NCI-H2081 (cell line): ENCODE measurements at regions not wholly inside any gene's neighbourhood (a gene's known extent, or its start where the extent isn't known, plus 50 kb on each side); places are given as distances from the start of the nearest gene placed in this dataset.

ENCODE experiments used
- DNase-seq, 2 experiments: peaks; one replicate each; lab custom pipeline; 2025; lab: John Stamatoyannopoulos, UW

- no peak for DNase-seq
Measured at GRCh38 chr18:64322189-64322588, 173.3 kb upstream of the LINC00305 start.

- DNase-seq: no peak
Measured at GRCh38 chr18:64318547-64318946, 169.7 kb upstream of the LINC00305 start.

- no peak for DNase-seq
Measured at GRCh38 chr18:64311859-64312258, 163.0 kb upstream of the LINC00305 start.

- no peak for DNase-seq
Measured at GRCh38 chr18:64295839-64296238, 147.0 kb upstream of the LINC00305 start.

- DNase-seq: no peak
Measured at GRCh38 chr18:64294967-64295366, 146.1 kb upstream of the LINC00305 start.

- no peak for DNase-seq
Measured at GRCh38 chr18:64288432-64288831, 139.5 kb upstream of the LINC00305 start.

- DNase-seq: no peak
Measured at GRCh38 chr18:64287926-64288325, 139.0 kb upstream of the LINC00305 start.

- no peak for DNase-seq
Measured at GRCh38 chr18:64283059-64283458, 134.2 kb upstream of the LINC00305 start.

GRCh38 chr18:64278026-64278425, 129.1 kb upstream of the LINC00305 start:
- DNase-seq: no peak

GRCh38 chr18:64276311-64277090, 127.6 kb upstream of the LINC00305 start:
- DNase-seq: no peak

GRCh38 chr18:64275593-64276300, 126.9 kb upstream of the LINC00305 start:
- DNase-seq: no peak

GRCh38 chr18:64273724-64274123, 124.8 kb upstream of the LINC00305 start:
- DNase-seq: no peak

GRCh38 chr18:64271975-64272659, 123.2 kb upstream of the LINC00305 start:
- DNase-seq: no peak

GRCh38 chr18:64271246-64271645, 122.4 kb upstream of the LINC00305 start:
- DNase-seq: peak; percentile 4 to 50

GRCh38 chr18:64270608-64271007, 121.7 kb upstream of the LINC00305 start:
- DNase-seq: no peak

GRCh38 chr18:64270121-64270520, 121.2 kb upstream of the LINC00305 start:
- no peak for DNase-seq

- DNase-seq: no peak
Measured at GRCh38 chr18:64264171-64264570, 115.3 kb upstream of the LINC00305 start.

- DNase-seq: no peak
Measured at GRCh38 chr18:64260810-64261209, 111.9 kb upstream of the LINC00305 start.

- no peak for DNase-seq
Measured at GRCh38 chr18:64259871-64260270, 111.0 kb upstream of the LINC00305 start.

GRCh38 chr18:64258111-64258650, 109.3 kb upstream of the LINC00305 start:
- no peak for DNase-seq

- DNase-seq: no peak
Measured at GRCh38 chr18:64254399-64255093, 105.7 kb upstream of the LINC00305 start.

- DNase-seq: no peak
Measured at GRCh38 chr18:64253873-64254272, 105.0 kb upstream of the LINC00305 start.
